ENCODE measurements at regions not wholly inside any gene's neighbourhood (a gene's known extent, or its start where the extent isn't known, plus 50 kb on each side); places are given as distances from the start of the nearest gene placed in this dataset.

DNA sequence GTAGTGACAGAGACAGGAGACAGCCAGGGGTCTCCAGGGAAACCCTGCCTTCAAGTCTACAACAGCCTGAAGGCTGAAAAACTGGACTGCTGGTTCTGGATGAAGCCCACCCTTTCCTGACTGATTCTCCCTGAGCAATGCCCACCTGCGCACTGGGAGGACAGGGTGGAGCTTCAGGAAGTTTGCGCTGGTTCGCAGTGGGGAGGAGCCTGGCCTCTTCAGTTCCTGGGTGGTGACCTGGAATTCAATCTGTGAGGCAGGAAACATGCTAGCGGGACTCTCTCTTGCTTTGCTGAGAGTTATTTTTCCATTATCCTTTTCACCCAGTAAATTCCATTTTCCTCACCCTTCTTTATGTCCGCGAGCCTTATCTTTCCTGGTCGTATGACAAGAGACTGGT, 600.8 kb downstream of the TRHDE start:
- no peaks in the 10 kb centered on the region for H3K36me3 ChIP-seq
- H3K27me3 ChIP-seq = no peaks in the 10 kb centered on the region
- DNase-seq (ENCODE audit: low spot score in 2 of 2) = no peak
- TF ChIP-seq, protein P1, sequence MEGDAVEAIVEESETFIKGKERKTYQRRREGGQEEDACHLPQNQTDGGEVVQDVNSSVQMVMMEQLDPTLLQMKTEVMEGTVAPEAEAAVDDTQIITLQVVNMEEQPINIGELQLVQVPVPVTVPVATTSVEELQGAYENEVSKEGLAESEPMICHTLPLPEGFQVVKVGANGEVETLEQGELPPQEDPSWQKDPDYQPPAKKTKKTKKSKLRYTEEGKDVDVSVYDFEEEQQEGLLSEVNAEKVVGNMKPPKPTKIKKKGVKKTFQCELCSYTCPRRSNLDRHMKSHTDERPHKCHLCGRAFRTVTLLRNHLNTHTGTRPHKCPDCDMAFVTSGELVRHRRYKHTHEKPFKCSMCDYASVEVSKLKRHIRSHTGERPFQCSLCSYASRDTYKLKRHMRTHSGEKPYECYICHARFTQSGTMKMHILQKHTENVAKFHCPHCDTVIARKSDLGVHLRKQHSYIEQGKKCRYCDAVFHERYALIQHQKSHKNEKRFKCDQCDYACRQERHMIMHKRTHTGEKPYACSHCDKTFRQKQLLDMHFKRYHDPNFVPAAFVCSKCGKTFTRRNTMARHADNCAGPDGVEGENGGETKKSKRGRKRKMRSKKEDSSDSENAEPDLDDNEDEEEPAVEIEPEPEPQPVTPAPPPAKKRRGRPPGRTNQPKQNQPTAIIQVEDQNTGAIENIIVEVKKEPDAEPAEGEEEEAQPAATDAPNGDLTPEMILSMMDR (IDR thresholded peaks at IDR 0.05) = no peak
- TF ChIP-seq POLR2AphosphoS5 (IDR thresholded peaks at IDR 0.05) = no peak
- TF ChIP-seq EP300 (IDR thresholded peaks at IDR 0.05) = no peak
- no peak for TF ChIP-seq POLR2A (IDR thresholded peaks at IDR 0.05)
- no peak overlapping the region for H3K27ac ChIP-seq
- H3K4me3 ChIP-seq = no peak overlapping the region
- 84% methylated on average over 7 of the region's 7 CpGs for WGBS
- H3K9me3 ChIP-seq = peaks cover 10% of the 10 kb centered on the region
- no peaks in the 10 kb centered on the region for H3K4me1 ChIP-seq

DNA sequence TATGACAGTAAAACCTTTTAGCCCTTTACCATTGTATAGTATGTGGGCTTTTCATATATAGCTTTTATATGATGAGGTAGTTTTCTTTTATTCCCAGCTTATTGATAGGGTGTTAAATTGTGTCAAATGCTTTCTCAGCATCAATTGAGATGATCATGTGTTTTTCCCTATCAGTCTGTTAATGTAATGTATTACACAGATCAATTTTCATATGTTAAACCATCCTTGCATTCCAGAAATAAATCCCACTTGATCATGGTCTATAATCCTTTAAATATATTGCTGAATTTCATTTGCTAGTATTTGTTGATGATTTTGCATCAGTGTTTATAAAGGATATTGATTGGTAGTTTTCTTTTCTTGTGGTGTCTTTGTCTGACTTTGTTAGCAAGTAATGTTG, 603.9 kb downstream of the TRHDE start:
- Histone ChIP-seq H3K9me3 (peaks cover 10% of the 10 kb centered on the region), H3K27ac (no peak overlapping the region), H3K4me1 (no peaks in the 10 kb centered on the region), H3K4me3 (no peak overlapping the region), H3K27me3 (no peaks in the 10 kb centered on the region), H3K36me3 (no peaks in the 10 kb centered on the region)
- TF ChIP-seq EP300 (IDR thresholded peaks at IDR 0.05) (no peak), POLR2A (IDR thresholded peaks at IDR 0.05) (no peak), POLR2AphosphoS5 (IDR thresholded peaks at IDR 0.05) (no peak)
- TF ChIP-seq, protein P1 (IDR thresholded peaks at IDR 0.05) = no peak
- no peak for DNase-seq (ENCODE audit: low spot score in 2 of 2)

DNA sequence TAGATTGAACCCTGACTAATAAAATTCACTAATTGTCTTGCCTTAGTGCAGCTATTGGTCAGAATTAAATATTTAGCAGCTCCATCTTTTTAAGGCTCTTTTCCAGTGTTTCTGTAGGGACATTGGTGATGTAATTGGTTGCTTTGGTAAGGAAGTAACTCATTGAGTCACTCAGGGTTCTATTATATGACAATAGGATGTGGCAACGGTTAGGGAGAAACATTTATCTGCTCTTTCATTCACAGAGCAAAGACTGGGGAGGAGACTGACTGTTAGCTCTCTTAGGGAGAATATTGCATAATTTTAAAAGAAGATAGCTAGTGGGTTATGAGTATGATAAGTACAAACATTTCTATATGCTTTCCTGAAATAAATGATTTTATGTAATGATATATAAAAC, 616.5 kb downstream of the TRHDE start:
- DNase-seq (ENCODE audit: low spot score in 2 of 2) = no peak
- H3K36me3 ChIP-seq = no peaks in the 10 kb centered on the region
- no peak overlapping the region for H3K27ac ChIP-seq
- H3K4me1 ChIP-seq = no peaks in the 10 kb centered on the region
- H3K4me3 ChIP-seq = no peak overlapping the region
- H3K27me3 ChIP-seq = no peaks in the 10 kb centered on the region
- H3K9me3 ChIP-seq = no peaks in the 10 kb centered on the region
- TF ChIP-seq POLR2AphosphoS5 (IDR thresholded peaks at IDR 0.05) = no peak
- TF ChIP-seq, protein P1 (IDR thresholded peaks at IDR 0.05) = no peak
- no peak for TF ChIP-seq EP300 (IDR thresholded peaks at IDR 0.05)
- TF ChIP-seq POLR2A (IDR thresholded peaks at IDR 0.05) = no peak
- WGBS = 32% methylated on average over 1 of the region's 1 CpG

DNA sequence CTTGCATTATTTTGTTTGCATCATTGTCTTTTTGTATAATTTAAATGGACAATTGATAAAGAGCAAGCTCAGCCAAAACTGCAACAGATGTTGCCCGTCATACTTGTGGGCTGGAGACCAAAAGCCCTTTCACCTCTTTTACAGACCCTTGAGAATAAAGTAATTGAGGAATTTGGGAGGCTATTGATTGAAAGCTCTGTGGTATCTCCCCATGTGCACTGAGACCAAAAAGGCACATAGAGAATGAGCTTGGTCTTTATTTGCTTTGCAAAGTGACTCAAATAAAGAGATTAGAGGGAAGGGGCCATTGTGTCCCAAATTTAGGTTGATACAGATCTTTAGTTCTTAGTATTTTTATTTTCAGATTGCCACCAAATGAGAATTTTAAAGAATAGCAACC, 617.6 kb downstream of the TRHDE start:
- WGBS = 54% methylated on average over 1 of the region's 1 CpG
- Histone ChIP-seq H3K36me3 (no peaks in the 10 kb centered on the region), H3K9me3 (no peaks in the 10 kb centered on the region), H3K4me1 (no peaks in the 10 kb centered on the region), H3K27ac (no peak overlapping the region), H3K27me3 (no peaks in the 10 kb centered on the region), H3K4me3 (no peak overlapping the region)
- DNase-seq (ENCODE audit: low spot score in 2 of 2) = no peak
- no peak for TF ChIP-seq POLR2AphosphoS5 (IDR thresholded peaks at IDR 0.05)
- TF ChIP-seq EP300 (IDR thresholded peaks at IDR 0.05) = no peak
- TF ChIP-seq POLR2A (IDR thresholded peaks at IDR 0.05) = no peak
- TF ChIP-seq, protein P1 (IDR thresholded peaks at IDR 0.05) = no peak

DNA sequence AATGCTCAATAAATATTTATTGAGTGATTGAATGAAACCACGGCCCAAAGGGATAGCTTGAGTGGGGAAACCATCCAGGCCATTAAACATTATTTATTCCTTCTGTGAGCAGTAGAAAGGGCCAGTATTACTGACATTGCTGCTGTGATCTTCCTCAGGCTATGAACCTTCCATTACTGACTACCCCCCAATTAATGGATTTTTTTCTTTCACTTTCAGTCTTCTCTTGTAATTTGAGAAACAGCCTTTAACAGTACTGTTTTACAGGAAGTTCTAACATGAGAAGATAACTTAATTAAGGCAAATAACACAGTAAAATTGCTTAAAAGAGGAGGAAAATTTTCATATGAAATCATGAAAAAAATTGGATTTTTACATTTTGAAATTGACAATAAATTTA, 629.5 kb downstream of the TRHDE start:
- 69% methylated on average over 1 of the region's 1 CpG for WGBS
- Histone ChIP-seq H3K36me3 (no peaks in the 10 kb centered on the region), H3K27me3 (no peaks in the 10 kb centered on the region), H3K27ac (no peak overlapping the region), H3K4me3 (no peak overlapping the region), H3K4me1 (no peaks in the 10 kb centered on the region), H3K9me3 (no peaks in the 10 kb centered on the region)
- no peak for DNase-seq (ENCODE audit: low spot score in 2 of 2)
- TF ChIP-seq POLR2A (IDR thresholded peaks at IDR 0.05) (no peak), POLR2AphosphoS5 (IDR thresholded peaks at IDR 0.05) (no peak), EP300 (IDR thresholded peaks at IDR 0.05) (no peak)
- TF ChIP-seq, protein P1 (IDR thresholded peaks at IDR 0.05) = no peak

Data from suprapubic skin (tissue), 4 donors.